ENCODE measurements at regions not wholly inside any gene's neighbourhood (a gene's known extent, or its start where the extent isn't known, plus 50 kb on each side); places are given as distances from the start of the nearest gene placed in this dataset.

GRCh38 chr2:188032306-188032705, 259.4 kb upstream of the GULP1 start:
- TF ChIP-seq CTCF (conservative IDR thresholded peaks at IDR 0.05; ENCODE audit: low read length) (no peak), EZH2phosphoT487 (IDR thresholded peaks at IDR 0.05; ENCODE audit: borderline replicate concordance, low read depth, low read length) (no peak)

Measured in OCI-LY7 (cell line).